ENCODE measurements at regions not wholly inside any gene's neighbourhood (a gene's known extent, or its start where the extent isn't known, plus 50 kb on each side); places are given as distances from the start of the nearest gene placed in this dataset.

GRCh38 chr13:94950303-94950702 is 238.0 kb upstream of the SOX21 start:
- Histone ChIP-seq H3K9me3 (ENCODE audit: insufficient read depth, low read length, severe bottlenecking) (no peaks in the 10 kb centered on the region), H3K79me2 (ENCODE audit: insufficient read depth, low read length) (no peaks in the 10 kb centered on the region), H2AFZ (ENCODE audit: low read depth, low read length) (no peak overlapping the region), H3K36me3 (ENCODE audit: insufficient read depth, low read length) (no peaks in the 10 kb centered on the region), H3K27ac (ENCODE audit: low read length) (no peak overlapping the region), H3K4me3 (ENCODE audit: low read depth in 1 of 2, low read length in 2 of 2) (no peak overlapping the region), H3K4me1 (ENCODE audit: insufficient read depth, low read length) (no peaks in the 10 kb centered on the region), H3K4me2 (ENCODE audit: insufficient read depth, low read length) (no peak overlapping the region), H3K27me3 (ENCODE audit: insufficient read depth, low read length, poor library complexity) (no peaks in the 10 kb centered on the region), H4K20me1 (ENCODE audit: insufficient read depth, low read length) (no peaks in the 10 kb centered on the region), H3K9ac (ENCODE audit: low read depth, low read length) (no peak overlapping the region)
- TF ChIP-seq, protein P1, sequence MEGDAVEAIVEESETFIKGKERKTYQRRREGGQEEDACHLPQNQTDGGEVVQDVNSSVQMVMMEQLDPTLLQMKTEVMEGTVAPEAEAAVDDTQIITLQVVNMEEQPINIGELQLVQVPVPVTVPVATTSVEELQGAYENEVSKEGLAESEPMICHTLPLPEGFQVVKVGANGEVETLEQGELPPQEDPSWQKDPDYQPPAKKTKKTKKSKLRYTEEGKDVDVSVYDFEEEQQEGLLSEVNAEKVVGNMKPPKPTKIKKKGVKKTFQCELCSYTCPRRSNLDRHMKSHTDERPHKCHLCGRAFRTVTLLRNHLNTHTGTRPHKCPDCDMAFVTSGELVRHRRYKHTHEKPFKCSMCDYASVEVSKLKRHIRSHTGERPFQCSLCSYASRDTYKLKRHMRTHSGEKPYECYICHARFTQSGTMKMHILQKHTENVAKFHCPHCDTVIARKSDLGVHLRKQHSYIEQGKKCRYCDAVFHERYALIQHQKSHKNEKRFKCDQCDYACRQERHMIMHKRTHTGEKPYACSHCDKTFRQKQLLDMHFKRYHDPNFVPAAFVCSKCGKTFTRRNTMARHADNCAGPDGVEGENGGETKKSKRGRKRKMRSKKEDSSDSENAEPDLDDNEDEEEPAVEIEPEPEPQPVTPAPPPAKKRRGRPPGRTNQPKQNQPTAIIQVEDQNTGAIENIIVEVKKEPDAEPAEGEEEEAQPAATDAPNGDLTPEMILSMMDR (IDR thresholded peaks at IDR 0.05; ENCODE audit: borderline replicate concordance, extremely low read depth, low read length, poor library complexity, severe bottlenecking), result no peak
- TF ChIP-seq EZH2 (IDR thresholded peaks at IDR 0.05; ENCODE audit: borderline replicate concordance, low read depth, low read length, severe bottlenecking), result no peak
- DNase-seq, result no peak
- no peak for ATAC-seq (ENCODE audit: insufficient read depth, low read depth)

DNA sequence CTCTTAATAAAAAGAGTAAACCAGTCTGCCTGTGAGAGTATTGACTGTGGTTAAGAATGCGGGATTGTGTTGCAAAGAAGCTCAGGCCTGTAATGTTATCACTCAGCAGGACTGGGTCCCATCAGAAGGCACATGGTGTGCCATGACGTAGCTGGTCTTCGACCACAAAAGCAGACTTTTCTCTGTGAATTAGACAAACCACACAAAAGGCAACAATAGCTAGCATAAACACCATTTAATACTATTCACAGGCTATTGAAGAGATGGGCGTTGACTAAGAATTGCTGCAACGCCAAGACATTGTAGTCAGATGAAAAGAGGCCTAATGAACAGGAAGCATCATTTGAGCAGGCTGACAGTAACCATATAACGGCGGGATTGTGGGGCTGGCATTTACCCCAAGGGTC is 235.6 kb upstream of the SOX21 start:
- TF ChIP-seq, protein P1 (IDR thresholded peaks at IDR 0.05; ENCODE audit: borderline replicate concordance, extremely low read depth, low read length, poor library complexity, severe bottlenecking), result no peak
- no peak for TF ChIP-seq EZH2 (IDR thresholded peaks at IDR 0.05; ENCODE audit: borderline replicate concordance, low read depth, low read length, severe bottlenecking)
- no peak for ATAC-seq (ENCODE audit: insufficient read depth, low read depth)
- Histone ChIP-seq H3K36me3 (ENCODE audit: insufficient read depth, low read length) (no peaks in the 10 kb centered on the region), H3K4me3 (ENCODE audit: low read depth in 1 of 2, low read length in 2 of 2) (no peak overlapping the region), H3K9me3 (ENCODE audit: insufficient read depth, low read length, severe bottlenecking) (no peaks in the 10 kb centered on the region), H4K20me1 (ENCODE audit: insufficient read depth, low read length) (no peaks in the 10 kb centered on the region), H3K79me2 (ENCODE audit: insufficient read depth, low read length) (no peaks in the 10 kb centered on the region), H3K27me3 (ENCODE audit: insufficient read depth, low read length, poor library complexity) (no peaks in the 10 kb centered on the region), H3K9ac (ENCODE audit: low read depth, low read length) (no peak overlapping the region), H2AFZ (ENCODE audit: low read depth, low read length) (no peak overlapping the region), H3K27ac (ENCODE audit: low read length) (no peak overlapping the region), H3K4me2 (ENCODE audit: insufficient read depth, low read length) (no peak overlapping the region), H3K4me1 (ENCODE audit: insufficient read depth, low read length) (no peaks in the 10 kb centered on the region)
- DNase-seq, result no peak

GRCh38 chr13:94947392-94947791 is 235.0 kb upstream of the SOX21 start:
- no peak for TF ChIP-seq EZH2 (IDR thresholded peaks at IDR 0.05; ENCODE audit: borderline replicate concordance, low read depth, low read length, severe bottlenecking)
- Histone ChIP-seq H3K9me3 (ENCODE audit: insufficient read depth, low read length, severe bottlenecking) (no peaks in the 10 kb centered on the region), H3K79me2 (ENCODE audit: insufficient read depth, low read length) (no peaks in the 10 kb centered on the region), H3K4me1 (ENCODE audit: insufficient read depth, low read length) (no peaks in the 10 kb centered on the region), H4K20me1 (ENCODE audit: insufficient read depth, low read length) (no peaks in the 10 kb centered on the region), H2AFZ (ENCODE audit: low read depth, low read length) (no peak overlapping the region), H3K27ac (ENCODE audit: low read length) (no peak overlapping the region), H3K9ac (ENCODE audit: low read depth, low read length) (no peak overlapping the region), H3K4me2 (ENCODE audit: insufficient read depth, low read length) (no peak overlapping the region), H3K4me3 (ENCODE audit: low read depth in 1 of 2, low read length in 2 of 2) (no peak overlapping the region), H3K27me3 (ENCODE audit: insufficient read depth, low read length, poor library complexity) (no peaks in the 10 kb centered on the region), H3K36me3 (ENCODE audit: insufficient read depth, low read length) (no peaks in the 10 kb centered on the region)
- ATAC-seq (ENCODE audit: insufficient read depth, low read depth), result no peak
- no peak for DNase-seq

- Histone ChIP-seq H3K27me3 (ENCODE audit: insufficient read depth, low read length, poor library complexity) (no peaks in the 10 kb centered on the region), H3K9ac (ENCODE audit: low read depth, low read length) (no peak overlapping the region)
- no peak for DNase-seq
These were observed 233.7 kb upstream of the SOX21 start for GRCh38 chr13:94946039-94946438.

More at GRCh38 chr13:94946039-94946438, 233.7 kb upstream of the SOX21 start:
- Histone ChIP-seq H3K4me1 (ENCODE audit: insufficient read depth, low read length) (no peaks in the 10 kb centered on the region), H3K79me2 (ENCODE audit: insufficient read depth, low read length) (no peaks in the 10 kb centered on the region), H3K36me3 (ENCODE audit: insufficient read depth, low read length) (no peaks in the 10 kb centered on the region), H3K9me3 (ENCODE audit: insufficient read depth, low read length, severe bottlenecking) (no peaks in the 10 kb centered on the region), H2AFZ (ENCODE audit: low read depth, low read length) (no peak overlapping the region), H3K27ac (ENCODE audit: low read length) (no peak overlapping the region), H3K4me3 (ENCODE audit: low read depth in 1 of 2, low read length in 2 of 2) (no peak overlapping the region), H3K4me2 (ENCODE audit: insufficient read depth, low read length) (no peak overlapping the region), H4K20me1 (ENCODE audit: insufficient read depth, low read length) (no peaks in the 10 kb centered on the region)
- no peak for ATAC-seq (ENCODE audit: insufficient read depth, low read depth)
- TF ChIP-seq EZH2 (IDR thresholded peaks at IDR 0.05; ENCODE audit: borderline replicate concordance, low read depth, low read length, severe bottlenecking), result no peak
- TF ChIP-seq, protein P1 (IDR thresholded peaks at IDR 0.05; ENCODE audit: borderline replicate concordance, extremely low read depth, low read length, poor library complexity, severe bottlenecking), result no peak

Measured in DND-41 (cell line).